Mucosa of stomach (tissue), 1 donor: ENCODE measurements at regions not wholly inside any gene's neighbourhood (a gene's known extent, or its start where the extent isn't known, plus 50 kb on each side); places are given as distances from the start of the nearest gene placed in this dataset.

Experiments used
- H3K27me3 ChIP-seq: one replicate; pipeline ENCODE4 v1.7.0; 2013; ENCODE audit warnings: mild to moderate bottlenecking, low read length; ENCODE audit not compliant: control insufficient read depth, insufficient read depth
- H3K36me3 ChIP-seq: one replicate; pipeline ENCODE4 v1.7.0; 2013; ENCODE audit warnings: low read length; ENCODE audit not compliant: control insufficient read depth, insufficient read depth
- H3K4me1 ChIP-seq: one replicate; pipeline ENCODE4 v1.7.0; 2013; ENCODE audit warnings: mild to moderate bottlenecking, low read length; ENCODE audit not compliant: control insufficient read depth, insufficient read depth
- H3K4me3 ChIP-seq: one replicate; pipeline ENCODE4 v1.7.0; 2013; ENCODE audit warnings: low read length
- H3K9ac ChIP-seq: one replicate; pipeline ENCODE4 v1.7.0; 2013; ENCODE audit warnings: mild to moderate bottlenecking, low read length, moderate library complexity
- H3K9me3 ChIP-seq: one replicate; pipeline ENCODE4 v1.7.0; 2013; ENCODE audit warnings: mild to moderate bottlenecking, low read length, moderate library complexity; ENCODE audit not compliant: control insufficient read depth
- donor health status: Pancreatic carcinoma.

- Histone ChIP-seq H3K4me3 (no peak overlapping the region), H3K27me3 (no peaks in the 10 kb centered on the region), H3K4me1 (no peaks in the 10 kb centered on the region), H3K9ac (no peak overlapping the region), H3K9me3 (no peaks in the 10 kb centered on the region), H3K36me3 (no peaks in the 10 kb centered on the region)
Measured at GRCh38 chr18:78666666-78667335, 312.8 kb upstream of the SALL3 start.

- H3K4me1 ChIP-seq: no peaks in the 10 kb centered on the region
- no peaks in the 10 kb centered on the region for H3K9me3 ChIP-seq
- H3K36me3 ChIP-seq: no peaks in the 10 kb centered on the region
- H3K9ac ChIP-seq: no peak overlapping the region
- H3K4me3 ChIP-seq: no peak overlapping the region
- no peaks in the 10 kb centered on the region for H3K27me3 ChIP-seq
Measured at GRCh38 chr18:78670778-78671391, 308.7 kb upstream of the SALL3 start.

GRCh38 chr18:78671551-78671950 is 308.1 kb upstream of the SALL3 start:
- H3K36me3 ChIP-seq: no peaks in the 10 kb centered on the region
- H3K4me3 ChIP-seq: no peak overlapping the region

GRCh38 chr18:78672862-78673446 is 306.7 kb upstream of the SALL3 start:
- H3K9me3 ChIP-seq: no peaks in the 10 kb centered on the region
- H3K9ac ChIP-seq: no peak overlapping the region
- H3K36me3 ChIP-seq: no peaks in the 10 kb centered on the region
- H3K4me1 ChIP-seq: no peaks in the 10 kb centered on the region
- no peak overlapping the region for H3K4me3 ChIP-seq
- H3K27me3 ChIP-seq: no peaks in the 10 kb centered on the region

More at GRCh38 chr18:78671551-78671950, 308.1 kb upstream of the SALL3 start:
- H3K4me1 ChIP-seq: no peaks in the 10 kb centered on the region
- H3K27me3 ChIP-seq: no peaks in the 10 kb centered on the region
- no peaks in the 10 kb centered on the region for H3K9me3 ChIP-seq
- no peak overlapping the region for H3K9ac ChIP-seq

GRCh38 chr18:78673516-78674321 is 305.9 kb upstream of the SALL3 start:
- Histone ChIP-seq H3K9me3 (no peaks in the 10 kb centered on the region), H3K4me3 (no peak overlapping the region), H3K4me1 (no peaks in the 10 kb centered on the region), H3K27me3 (no peaks in the 10 kb centered on the region), H3K9ac (no peak overlapping the region), H3K36me3 (no peaks in the 10 kb centered on the region)

GRCh38 chr18:78675231-78675630 is 304.4 kb upstream of the SALL3 start:
- Histone ChIP-seq H3K9me3 (no peaks in the 10 kb centered on the region), H3K36me3 (no peaks in the 10 kb centered on the region), H3K27me3 (no peaks in the 10 kb centered on the region), H3K4me3 (no peak overlapping the region), H3K9ac (no peak overlapping the region), H3K4me1 (no peaks in the 10 kb centered on the region)

GRCh38 chr18:78676622-78677482 is 302.8 kb upstream of the SALL3 start:
- Histone ChIP-seq H3K4me1 (no peaks in the 10 kb centered on the region), H3K36me3 (no peaks in the 10 kb centered on the region), H3K9ac (no peak overlapping the region), H3K9me3 (no peaks in the 10 kb centered on the region), H3K4me3 (no peak overlapping the region), H3K27me3 (no peaks in the 10 kb centered on the region)

GRCh38 chr18:78677483-78678317 is 301.9 kb upstream of the SALL3 start:
- H3K4me1 ChIP-seq: no peaks in the 10 kb centered on the region
- no peak overlapping the region for H3K4me3 ChIP-seq
- H3K9me3 ChIP-seq: no peaks in the 10 kb centered on the region
- H3K27me3 ChIP-seq: no peaks in the 10 kb centered on the region
- no peak overlapping the region for H3K9ac ChIP-seq
- H3K36me3 ChIP-seq: no peaks in the 10 kb centered on the region

GRCh38 chr18:78678318-78678695 is 301.3 kb upstream of the SALL3 start:
- Histone ChIP-seq H3K27me3 (no peaks in the 10 kb centered on the region), H3K4me3 (no peak overlapping the region)

GRCh38 chr18:78679031-78679430 is 300.6 kb upstream of the SALL3 start:
- Histone ChIP-seq H3K36me3 (no peaks in the 10 kb centered on the region), H3K9ac (no peak overlapping the region), H3K9me3 (no peaks in the 10 kb centered on the region), H3K27me3 (no peaks in the 10 kb centered on the region), H3K4me1 (no peaks in the 10 kb centered on the region), H3K4me3 (no peak overlapping the region)

More at GRCh38 chr18:78678318-78678695, 301.3 kb upstream of the SALL3 start:
- H3K9ac ChIP-seq: no peak overlapping the region
- H3K36me3 ChIP-seq: no peaks in the 10 kb centered on the region
- no peaks in the 10 kb centered on the region for H3K4me1 ChIP-seq
- no peaks in the 10 kb centered on the region for H3K9me3 ChIP-seq
